HEK293 (cell line): ENCODE measurements at regions not wholly inside any gene's neighbourhood (a gene's known extent, or its start where the extent isn't known, plus 50 kb on each side); places are given as distances from the start of the nearest gene placed in this dataset.

Source experiments
- CTCF ChIA-PET: fragments of 350-600 bp; formaldehyde crosslinking; extraction: SDS; loops from one replicate; lab custom pipeline; 2021; ENCODE audit warnings: antibody characterized with exemption; lab: Yijun Ruan, JAX
- POLR2A ChIA-PET: fragments of 300-600 bp; formaldehyde crosslinking; extraction: SDS; loops from one replicate; lab custom pipeline; 2020; ENCODE audit warnings: antibody characterized with exemption, inconsistent platforms; lab: Yijun Ruan, JAX
- H3K27ac ChIP-seq: fragments of 200-500 bp; sonication (Bioruptor generic); 2 replicates; pipeline ENCODE4 v1.5.1; 2014; ENCODE audit warnings: low read depth, low read length, control low read depth, inconsistent platforms; ENCODE audit errors: extremely low read depth
- H3K36me3 ChIP-seq, 2 experiments: fragments of 200-500 bp in 1 of 2; sonication (Bioruptor generic) in 1 of 2; 1 replicate in 1 of 2; 2 replicates in 1 of 2; pipeline ENCODE4 v1.5.1; 2014 to 2017; ENCODE audit warnings: inconsistent platforms in 2 of 2, low read length in 2 of 2; ENCODE audit not compliant: control insufficient read depth in 2 of 2, insufficient read depth in 1 of 2
- H3K4me1 ChIP-seq: fragments of 200-500 bp; sonication (Bioruptor generic); 2 replicates; pipeline ENCODE4 v1.5.1; 2014; ENCODE audit warnings: mild to moderate bottlenecking, low read length, inconsistent platforms; ENCODE audit not compliant: control insufficient read depth, insufficient read depth
- H3K4me3 ChIP-seq: 2 replicates; pipeline ENCODE4 v1.5.1; 2011; ENCODE audit warnings: low read depth, mild to moderate bottlenecking, control low read depth, low read length, moderate library complexity
- H3K9me3 ChIP-seq: fragments of 200-500 bp; sonication (Bioruptor generic); 2 replicates; pipeline ENCODE4 v1.5.1; 2014; ENCODE audit warnings: low read depth, low read length, inconsistent platforms; ENCODE audit not compliant: control insufficient read depth, insufficient read depth
- KLF8 ChIP-seq: fragments of 450-650 bp; formaldehyde crosslinking; IDR thresholded peaks from 2 replicates; pipeline ENCODE4 v1.5.1; 2016; ENCODE audit warnings: missing biosample characterization, missing genetic modification characterization
- PBX3 ChIP-seq: sonication (generic); formaldehyde crosslinking; IDR thresholded peaks from 2 replicates; pipeline ENCODE4 v1.8.1; 2022; ENCODE audit warnings: mild to moderate bottlenecking, moderate library complexity, missing genetic modification reagents
- TRIM28 ChIP-seq: IDR thresholded peaks from 2 replicates; pipeline ENCODE4 v1.6.1; 2011; ENCODE audit warnings: low read length, control low read depth, borderline replicate concordance
- ZIC2 ChIP-seq: fragments of 450-650 bp; formaldehyde crosslinking; IDR thresholded peaks from 2 replicates; pipeline ENCODE4 v1.5.1; 2016; ENCODE audit warnings: missing biosample characterization, missing genetic modification characterization
- ZNF175 ChIP-seq: fragments of 450-650 bp; formaldehyde crosslinking; IDR thresholded peaks from 2 replicates; pipeline ENCODE4 v1.5.1; 2016; ENCODE audit warnings: missing biosample characterization, missing genetic modification characterization
- ZNF19 ChIP-seq: fragments of 450-650 bp; formaldehyde crosslinking; IDR thresholded peaks from 2 replicates; pipeline ENCODE4; 2016; ENCODE audit warnings: missing biosample characterization, missing genetic modification characterization, low read depth
- ZNF2 ChIP-seq: fragments of 450-650 bp; formaldehyde crosslinking; IDR thresholded peaks from 2 replicates; pipeline ENCODE4 v1.5.1; 2016; ENCODE audit warnings: missing biosample characterization, missing genetic modification characterization
- ZNF266 ChIP-seq: fragments of 450-650 bp; formaldehyde crosslinking; IDR thresholded peaks from 2 replicates; pipeline ENCODE4 v1.5.1; 2016; ENCODE audit warnings: missing biosample characterization, missing genetic modification characterization, low read depth
- ZNF558 ChIP-seq: fragments of 450-650 bp; formaldehyde crosslinking; IDR thresholded peaks from 2 replicates; pipeline ENCODE4 v1.5.1; 2016; ENCODE audit warnings: missing biosample characterization, missing genetic modification characterization
- ZNF704 ChIP-seq: fragments of 450-650 bp; formaldehyde crosslinking; IDR thresholded peaks from 2 replicates; pipeline ENCODE4 v1.5.1; 2016; ENCODE audit warnings: missing biosample characterization, missing genetic modification characterization
- ZNF837 ChIP-seq: fragments of 450-650 bp; formaldehyde crosslinking; IDR thresholded peaks from 2 replicates; pipeline ENCODE4 v1.5.1; 2016; ENCODE audit warnings: missing biosample characterization, missing genetic modification characterization
- ZNF843 ChIP-seq: fragments of 450-650 bp; formaldehyde crosslinking; IDR thresholded peaks from 2 replicates; pipeline ENCODE4 v1.5.1; 2016; ENCODE audit warnings: missing biosample characterization, missing genetic modification characterization
- TF ChIP-seq, protein P1 (sequence below): fragments of 450-650 bp; formaldehyde crosslinking; IDR thresholded peaks from 2 replicates; pipeline ENCODE4 v1.5.1; 2017; ENCODE audit warnings: missing biosample characterization, missing genetic modification characterization
- TF ChIP-seq, protein P2 (sequence below): fragments of 450-650 bp; formaldehyde crosslinking; IDR thresholded peaks from 2 replicates; pipeline ENCODE4 v1.5.1; 2017; ENCODE audit warnings: missing biosample characterization, missing genetic modification characterization

DNA sequence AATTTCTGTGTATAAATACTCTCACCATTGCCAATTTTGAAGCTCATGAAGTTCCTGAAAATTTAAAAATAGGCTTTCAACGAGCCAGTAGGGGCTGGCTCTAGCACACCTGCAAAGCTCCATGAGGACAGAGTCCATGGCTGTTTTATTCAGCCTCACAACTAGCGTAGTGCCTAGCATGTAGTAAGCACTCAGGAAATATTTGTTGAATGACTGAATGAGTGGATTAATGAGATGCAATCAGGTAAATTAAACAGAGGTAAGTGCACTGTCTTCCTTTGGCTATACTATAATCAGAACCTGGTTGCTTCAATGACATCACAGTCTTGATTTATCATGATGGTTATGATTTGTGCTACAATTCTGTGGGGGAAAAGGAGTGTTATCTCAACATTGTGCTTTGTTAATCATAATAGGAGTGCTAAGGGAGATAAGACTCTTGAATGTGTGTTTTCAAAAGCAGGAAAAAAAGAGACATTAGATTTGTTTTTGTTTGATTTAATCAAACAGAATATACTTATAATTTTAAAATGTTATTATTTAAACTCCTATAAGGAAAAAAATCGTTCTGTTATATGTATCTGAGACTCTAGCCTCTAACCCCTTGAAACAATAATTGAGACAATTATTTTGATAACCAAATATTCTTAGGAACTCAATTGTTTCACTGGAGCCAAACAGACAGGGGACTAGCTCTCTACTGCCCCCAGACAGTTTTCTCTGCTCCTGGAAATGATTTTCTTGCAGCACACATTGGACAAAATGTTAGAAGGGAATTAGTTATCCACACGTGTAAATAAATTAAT, 171.7 kb upstream of the ATP11B start:
- CTCF ChIA-PET = interaction anchor here (0.6 to 6.2 kb wide), 8 partner anchors 11 to 577 kb away, joined by 3 to 29 read pairs (median 4); no protein-coding TSS in a partner anchor
- no peak for TF ChIP-seq ZNF558 (tag by site-specific recombination)
- Histone ChIP-seq H3K4me1 (no peaks in the 10 kb centered on the region), H3K27ac (no peak overlapping the region), H3K9me3 (no peaks in the 10 kb centered on the region), H3K4me3 (no peak overlapping the region), H3K36me3 (no peaks in the 10 kb centered on the region)
- POLR2A ChIA-PET = no interaction called here

- no peak overlapping the region for H3K4me3 ChIP-seq
- POLR2A ChIA-PET = no interaction called here
- no peak overlapping the region for H3K27ac ChIP-seq
- no peaks in the 10 kb centered on the region for H3K4me1 ChIP-seq
- TF ChIP-seq ZNF19 (tag by site-specific recombination) (no peak), TRIM28 (no peak), PBX3 (CRISPR knock-in tag) (no peak)
- TF ChIP-seq, protein P1, sequence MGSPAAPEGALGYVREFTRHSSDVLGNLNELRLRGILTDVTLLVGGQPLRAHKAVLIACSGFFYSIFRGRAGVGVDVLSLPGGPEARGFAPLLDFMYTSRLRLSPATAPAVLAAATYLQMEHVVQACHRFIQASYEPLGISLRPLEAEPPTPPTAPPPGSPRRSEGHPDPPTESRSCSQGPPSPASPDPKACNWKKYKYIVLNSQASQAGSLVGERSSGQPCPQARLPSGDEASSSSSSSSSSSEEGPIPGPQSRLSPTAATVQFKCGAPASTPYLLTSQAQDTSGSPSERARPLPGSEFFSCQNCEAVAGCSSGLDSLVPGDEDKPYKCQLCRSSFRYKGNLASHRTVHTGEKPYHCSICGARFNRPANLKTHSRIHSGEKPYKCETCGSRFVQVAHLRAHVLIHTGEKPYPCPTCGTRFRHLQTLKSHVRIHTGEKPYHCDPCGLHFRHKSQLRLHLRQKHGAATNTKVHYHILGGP = no peak
- H3K36me3 ChIP-seq = no peaks in the 10 kb centered on the region
- CTCF ChIA-PET = interaction anchor here (0.8 to 6.2 kb wide), 5 partner anchors 10 to 70 kb away, joined by 3 to 29 read pairs (median 4); no protein-coding TSS in a partner anchor
- H3K9me3 ChIP-seq = no peaks in the 10 kb centered on the region
These were observed 171.1 kb upstream of the ATP11B start for GRCh38 chr3:182622241-182622545.

DNA sequence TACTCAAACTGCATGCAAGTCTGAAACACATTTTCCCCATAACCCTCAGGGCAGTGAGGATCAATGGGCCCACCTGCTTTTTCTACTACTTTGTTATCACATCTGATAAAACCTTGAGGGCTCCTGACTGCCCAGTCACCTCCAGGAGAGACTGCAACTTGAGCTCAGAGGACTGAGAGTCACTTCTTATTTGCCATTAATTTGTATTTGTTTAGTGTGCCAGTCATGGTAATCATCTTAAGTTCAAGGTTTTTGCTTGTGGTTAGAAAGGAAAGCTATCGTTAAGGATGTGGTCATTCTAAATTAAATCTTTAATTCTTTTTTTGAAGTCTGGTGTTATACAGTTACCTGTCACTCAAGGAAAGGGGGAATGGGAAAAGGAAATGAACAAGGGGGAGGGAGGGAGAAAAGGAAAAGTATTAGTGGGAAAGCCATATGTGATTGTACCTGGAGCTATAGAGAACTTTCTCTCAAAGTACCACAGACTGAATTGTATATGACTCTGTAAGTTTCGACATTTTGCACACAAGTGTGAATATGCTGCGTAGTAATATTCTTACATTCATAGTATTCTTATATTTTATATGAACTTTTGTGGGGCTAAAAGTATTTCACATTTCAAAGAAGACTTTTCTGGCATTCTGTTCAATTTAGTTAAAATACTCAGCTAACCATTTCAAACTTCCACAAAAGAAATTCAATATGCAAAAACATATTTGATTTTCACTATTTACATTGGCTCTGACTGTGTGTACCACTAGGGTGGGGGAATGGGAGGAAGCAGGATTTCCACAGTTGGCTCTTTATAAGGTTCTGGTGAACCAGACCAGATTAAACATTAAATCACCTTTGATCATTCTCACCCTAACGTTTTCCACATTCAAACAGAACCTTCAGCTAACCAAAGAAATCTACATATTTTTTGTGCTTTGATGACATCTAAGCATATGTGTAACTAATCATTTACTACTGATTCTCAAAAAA, 166.5 kb upstream of the ATP11B start:
- Histone ChIP-seq H3K9me3 (no peaks in the 10 kb centered on the region), H3K4me1 (no peaks in the 10 kb centered on the region), H3K4me3 (no peak overlapping the region), H3K27ac (no peak overlapping the region), H3K36me3 (no peaks in the 10 kb centered on the region)
- ChIA-PET CTCF (interaction anchor here (0.7 kb wide), 1 partner anchor 351 kb away, joined by 3 read pairs; no protein-coding TSS in a partner anchor), POLR2A (no interaction called here)
- TF ChIP-seq, protein P2, sequence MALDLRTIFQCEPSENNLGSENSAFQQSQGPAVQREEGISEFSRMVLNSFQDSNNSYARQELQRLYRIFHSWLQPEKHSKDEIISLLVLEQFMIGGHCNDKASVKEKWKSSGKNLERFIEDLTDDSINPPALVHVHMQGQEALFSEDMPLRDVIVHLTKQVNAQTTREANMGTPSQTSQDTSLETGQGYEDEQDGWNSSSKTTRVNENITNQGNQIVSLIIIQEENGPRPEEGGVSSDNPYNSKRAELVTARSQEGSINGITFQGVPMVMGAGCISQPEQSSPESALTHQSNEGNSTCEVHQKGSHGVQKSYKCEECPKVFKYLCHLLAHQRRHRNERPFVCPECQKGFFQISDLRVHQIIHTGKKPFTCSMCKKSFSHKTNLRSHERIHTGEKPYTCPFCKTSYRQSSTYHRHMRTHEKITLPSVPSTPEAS (tag by site-specific recombination) = no peak
- TF ChIP-seq KLF8 (tag by site-specific recombination) = no peak
- TF ChIP-seq ZNF843 (tag by site-specific recombination) = no peak
- no peak for TF ChIP-seq ZNF837 (tag by site-specific recombination)
- TF ChIP-seq ZNF2 (tag by site-specific recombination) = no peak
- no peak for TF ChIP-seq ZNF266 (tag by site-specific recombination)
- TF ChIP-seq ZNF175 (tag by site-specific recombination) = no peak
- TF ChIP-seq ZIC2 (tag by site-specific recombination) = no peak
- TF ChIP-seq ZNF704 (tag by site-specific recombination) = no peak
